SK-N-SH treated with all-trans-retinoic acid at 6 μM for 48 hours (cell line): ENCODE measurements at regions not wholly inside any gene's neighbourhood (a gene's known extent, or its start where the extent isn't known, plus 50 kb on each side); places are given as distances from the start of the nearest gene placed in this dataset.

Source experiments
- ESRRG ChIP-seq: fragments of 250-450 bp; sonication (Bioruptor Pico); IDR thresholded peaks from 2 replicates; pipeline ENCODE4 v1.6.1; 2021; ENCODE audit warnings: mild to moderate bottlenecking
- RARB ChIP-seq: fragments of 250-450 bp; sonication (Bioruptor Pico); IDR thresholded peaks from 2 replicates; pipeline ENCODE4 v1.8.0; 2021; ENCODE audit warnings: mild to moderate bottlenecking, moderate library complexity
- TCF4 ChIP-seq: fragments of 250-450 bp; sonication (Bioruptor Pico); IDR thresholded peaks from 2 replicates; pipeline ENCODE4 v1.8.0; 2021; ENCODE audit warnings: mild to moderate bottlenecking, moderate library complexity, borderline replicate concordance
- ZNF565 ChIP-seq: fragments of 450-650 bp; formaldehyde crosslinking; conservative IDR thresholded peaks from 2 replicates; pipeline ENCODE4 v1.5.0; 2020; ENCODE audit warnings: low read depth, mild to moderate bottlenecking, moderate library complexity
- TF ChIP-seq, protein P1 (sequence below): fragments of 250-450 bp; sonication (Bioruptor Pico); IDR thresholded peaks from 2 replicates; pipeline ENCODE4 v1.5.1; 2020; ENCODE audit warnings: low read depth, mild to moderate bottlenecking, moderate library complexity
- TF ChIP-seq, protein P2 (sequence below): fragments of 250-450 bp; sonication (Bioruptor Pico); IDR thresholded peaks from 2 replicates; pipeline ENCODE4 v1.8.0; 2020; ENCODE audit warnings: mild to moderate bottlenecking, moderate library complexity, borderline replicate concordance

DNA sequence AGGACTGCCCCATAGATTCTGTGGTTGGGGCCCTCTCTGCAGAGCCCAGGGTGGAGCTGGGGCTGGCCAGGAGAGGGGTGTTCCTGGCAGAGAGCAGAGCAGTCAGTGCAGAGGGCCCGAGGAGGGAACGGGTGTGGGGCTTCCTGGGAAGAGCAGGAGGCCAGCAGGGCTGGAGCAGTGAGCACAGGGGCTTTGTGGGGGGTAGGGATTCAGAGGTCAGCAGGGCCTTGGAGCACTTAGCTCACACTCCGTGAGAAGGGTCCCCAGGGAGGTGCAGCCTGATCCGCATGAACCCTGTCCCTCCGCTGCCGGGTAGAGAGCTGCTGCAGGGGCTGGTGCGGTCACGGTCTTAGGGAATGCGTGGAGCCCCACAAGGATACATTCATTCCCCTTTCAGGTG lies 113.0 kb upstream of the CIBAR2 start:
- TF ChIP-seq TCF4 (CRISPR knock-in tag), result no peak
- no peak for TF ChIP-seq ESRRG (CRISPR knock-in tag)
- no peak for TF ChIP-seq RARB (CRISPR knock-in tag)
- TF ChIP-seq, protein P1, sequence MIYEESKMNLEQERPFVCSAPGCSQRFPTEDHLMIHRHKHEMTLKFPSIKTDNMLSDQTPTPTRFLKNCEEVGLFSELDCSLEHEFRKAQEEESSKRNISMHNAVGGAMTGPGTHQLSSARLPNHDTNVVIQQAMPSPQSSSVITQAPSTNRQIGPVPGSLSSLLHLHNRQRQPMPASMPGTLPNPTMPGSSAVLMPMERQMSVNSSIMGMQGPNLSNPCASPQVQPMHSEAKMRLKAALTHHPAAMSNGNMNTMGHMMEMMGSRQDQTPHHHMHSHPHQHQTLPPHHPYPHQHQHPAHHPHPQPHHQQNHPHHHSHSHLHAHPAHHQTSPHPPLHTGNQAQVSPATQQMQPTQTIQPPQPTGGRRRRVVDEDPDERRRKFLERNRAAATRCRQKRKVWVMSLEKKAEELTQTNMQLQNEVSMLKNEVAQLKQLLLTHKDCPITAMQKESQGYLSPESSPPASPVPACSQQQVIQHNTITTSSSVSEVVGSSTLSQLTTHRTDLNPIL (CRISPR knock-in tag), result no peak
- TF ChIP-seq, protein P2, sequence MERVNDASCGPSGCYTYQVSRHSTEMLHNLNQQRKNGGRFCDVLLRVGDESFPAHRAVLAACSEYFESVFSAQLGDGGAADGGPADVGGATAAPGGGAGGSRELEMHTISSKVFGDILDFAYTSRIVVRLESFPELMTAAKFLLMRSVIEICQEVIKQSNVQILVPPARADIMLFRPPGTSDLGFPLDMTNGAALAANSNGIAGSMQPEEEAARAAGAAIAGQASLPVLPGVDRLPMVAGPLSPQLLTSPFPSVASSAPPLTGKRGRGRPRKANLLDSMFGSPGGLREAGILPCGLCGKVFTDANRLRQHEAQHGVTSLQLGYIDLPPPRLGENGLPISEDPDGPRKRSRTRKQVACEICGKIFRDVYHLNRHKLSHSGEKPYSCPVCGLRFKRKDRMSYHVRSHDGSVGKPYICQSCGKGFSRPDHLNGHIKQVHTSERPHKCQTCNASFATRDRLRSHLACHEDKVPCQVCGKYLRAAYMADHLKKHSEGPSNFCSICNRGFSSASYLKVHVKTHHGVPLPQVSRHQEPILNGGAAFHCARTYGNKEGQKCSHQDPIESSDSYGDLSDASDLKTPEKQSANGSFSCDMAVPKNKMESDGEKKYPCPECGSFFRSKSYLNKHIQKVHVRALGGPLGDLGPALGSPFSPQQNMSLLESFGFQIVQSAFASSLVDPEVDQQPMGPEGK (CRISPR knock-in tag), result no peak
- no peak for TF ChIP-seq ZNF565
